ENCODE measurements at regions not wholly inside any gene's neighbourhood (a gene's known extent, or its start where the extent isn't known, plus 50 kb on each side); places are given as distances from the start of the nearest gene placed in this dataset.

DNA sequence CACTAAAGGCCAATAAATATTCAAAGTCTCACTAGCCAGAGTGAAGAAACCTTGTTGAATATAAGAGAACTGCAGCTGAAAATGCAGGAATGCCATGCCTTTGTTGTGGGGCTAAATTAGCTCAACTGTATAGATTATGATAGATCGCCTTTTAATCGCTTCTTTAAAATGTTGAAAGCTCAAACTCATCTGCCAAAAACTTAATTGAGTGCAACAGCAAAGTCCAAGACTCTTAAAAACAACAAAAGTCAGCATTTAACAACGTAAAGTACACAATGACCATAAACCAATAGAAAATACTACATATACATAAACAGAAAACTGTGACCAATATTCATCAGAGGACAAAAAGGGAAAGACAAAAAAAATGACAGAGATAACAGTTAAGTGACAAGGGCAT is 585.0 kb upstream of the CDH6 start:
- no peak for TF ChIP-seq YY1 (IDR thresholded peaks at IDR 0.05; ENCODE audit: low read depth)
- TF ChIP-seq, protein P1, sequence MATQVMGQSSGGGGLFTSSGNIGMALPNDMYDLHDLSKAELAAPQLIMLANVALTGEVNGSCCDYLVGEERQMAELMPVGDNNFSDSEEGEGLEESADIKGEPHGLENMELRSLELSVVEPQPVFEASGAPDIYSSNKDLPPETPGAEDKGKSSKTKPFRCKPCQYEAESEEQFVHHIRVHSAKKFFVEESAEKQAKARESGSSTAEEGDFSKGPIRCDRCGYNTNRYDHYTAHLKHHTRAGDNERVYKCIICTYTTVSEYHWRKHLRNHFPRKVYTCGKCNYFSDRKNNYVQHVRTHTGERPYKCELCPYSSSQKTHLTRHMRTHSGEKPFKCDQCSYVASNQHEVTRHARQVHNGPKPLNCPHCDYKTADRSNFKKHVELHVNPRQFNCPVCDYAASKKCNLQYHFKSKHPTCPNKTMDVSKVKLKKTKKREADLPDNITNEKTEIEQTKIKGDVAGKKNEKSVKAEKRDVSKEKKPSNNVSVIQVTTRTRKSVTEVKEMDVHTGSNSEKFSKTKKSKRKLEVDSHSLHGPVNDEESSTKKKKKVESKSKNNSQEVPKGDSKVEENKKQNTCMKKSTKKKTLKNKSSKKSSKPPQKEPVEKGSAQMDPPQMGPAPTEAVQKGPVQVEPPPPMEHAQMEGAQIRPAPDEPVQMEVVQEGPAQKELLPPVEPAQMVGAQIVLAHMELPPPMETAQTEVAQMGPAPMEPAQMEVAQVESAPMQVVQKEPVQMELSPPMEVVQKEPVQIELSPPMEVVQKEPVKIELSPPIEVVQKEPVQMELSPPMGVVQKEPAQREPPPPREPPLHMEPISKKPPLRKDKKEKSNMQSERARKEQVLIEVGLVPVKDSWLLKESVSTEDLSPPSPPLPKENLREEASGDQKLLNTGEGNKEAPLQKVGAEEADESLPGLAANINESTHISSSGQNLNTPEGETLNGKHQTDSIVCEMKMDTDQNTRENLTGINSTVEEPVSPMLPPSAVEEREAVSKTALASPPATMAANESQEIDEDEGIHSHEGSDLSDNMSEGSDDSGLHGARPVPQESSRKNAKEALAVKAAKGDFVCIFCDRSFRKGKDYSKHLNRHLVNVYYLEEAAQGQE (IDR thresholded peaks at IDR 0.05; ENCODE audit: low read depth) = no peak
- TF ChIP-seq TAF1 (IDR thresholded peaks at IDR 0.05; ENCODE audit: low read depth) = no peak
- TF ChIP-seq TEAD4 (IDR thresholded peaks at IDR 0.05) = no peak
- no peak for TF ChIP-seq CREB1 (IDR thresholded peaks at IDR 0.05; ENCODE audit: low read depth)
- TF ChIP-seq EGR1 (IDR thresholded peaks at IDR 0.05) = no peak
- TF ChIP-seq, protein P2, sequence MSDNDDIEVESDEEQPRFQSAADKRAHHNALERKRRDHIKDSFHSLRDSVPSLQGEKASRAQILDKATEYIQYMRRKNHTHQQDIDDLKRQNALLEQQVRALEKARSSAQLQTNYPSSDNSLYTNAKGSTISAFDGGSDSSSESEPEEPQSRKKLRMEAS (IDR thresholded peaks at IDR 0.05) = no peak
- TF ChIP-seq NFIC (IDR thresholded peaks at IDR 0.05) = no peak

DNA sequence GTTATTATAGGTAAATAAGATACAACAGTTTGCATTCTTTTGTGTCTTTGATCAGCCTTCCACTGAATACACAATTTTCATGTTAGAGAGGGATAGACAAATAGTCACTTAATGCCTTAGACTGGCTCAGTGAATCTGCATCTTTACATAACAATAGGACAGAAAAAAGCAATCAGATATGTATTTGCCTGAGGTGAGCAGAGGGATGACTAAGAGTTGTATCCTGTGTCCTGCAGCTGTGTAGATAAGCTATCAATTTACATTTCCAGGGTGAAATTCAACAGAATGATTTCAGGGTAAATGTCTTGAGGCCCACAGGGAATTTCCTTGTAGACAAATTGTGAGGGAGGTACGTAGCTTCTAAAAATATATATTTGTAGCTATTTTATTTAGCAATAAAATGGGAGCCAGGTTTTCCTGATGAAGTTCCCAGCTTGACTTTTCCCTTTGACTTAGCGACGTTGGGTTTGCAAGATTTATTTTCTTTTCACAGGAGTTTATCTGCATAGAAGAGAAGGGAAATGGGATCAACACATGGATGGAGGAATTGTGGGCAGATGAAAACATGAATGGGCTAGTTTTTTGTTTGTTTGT is 586.1 kb upstream of the CDH6 start:
- TF ChIP-seq, protein P2 (IDR thresholded peaks at IDR 0.05) = no peak
- TF ChIP-seq ZBTB7A (IDR thresholded peaks at IDR 0.05; ENCODE audit: low read depth) (no peak), FOXM1 (IDR thresholded peaks at IDR 0.05; ENCODE audit: borderline replicate concordance, low read depth) (no peak), TEAD4 (IDR thresholded peaks at IDR 0.05) (no peak), TAF1 (IDR thresholded peaks at IDR 0.05; ENCODE audit: low read depth) (no peak), EP300 (IDR thresholded peaks at IDR 0.05; ENCODE audit: borderline replicate concordance) (no peak), NFIC (IDR thresholded peaks at IDR 0.05) (no peak)

DNA sequence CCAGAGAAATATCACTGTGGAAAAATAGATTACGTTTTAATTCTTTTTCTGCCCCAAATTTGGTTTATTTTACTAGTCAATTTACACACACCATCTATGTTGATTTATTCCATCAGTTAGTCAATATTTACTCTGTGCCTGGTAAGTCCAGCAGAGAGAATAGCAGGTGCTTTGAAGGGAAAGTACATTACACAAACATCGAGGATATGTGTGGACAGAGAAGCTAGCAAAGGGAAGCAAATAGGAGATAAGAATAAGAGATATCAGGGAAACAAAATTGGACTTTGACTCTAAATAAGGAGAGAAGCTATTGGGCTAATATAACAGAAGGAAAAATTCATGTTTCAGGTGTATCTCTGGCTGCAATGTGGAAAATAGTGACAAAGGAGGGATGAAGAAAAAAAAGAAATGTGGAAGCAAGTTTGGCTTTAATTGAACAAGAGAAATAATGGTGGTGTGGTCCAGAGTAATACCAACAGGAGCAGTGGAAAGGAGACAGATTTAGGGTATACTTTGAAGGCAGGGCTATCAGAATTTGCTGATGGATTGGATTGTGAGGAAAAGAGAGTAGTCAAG is 587.7 kb upstream of the CDH6 start:
- TF ChIP-seq, protein P1 (IDR thresholded peaks at IDR 0.05; ENCODE audit: low read depth) = no peak
- TF ChIP-seq, protein P3, sequence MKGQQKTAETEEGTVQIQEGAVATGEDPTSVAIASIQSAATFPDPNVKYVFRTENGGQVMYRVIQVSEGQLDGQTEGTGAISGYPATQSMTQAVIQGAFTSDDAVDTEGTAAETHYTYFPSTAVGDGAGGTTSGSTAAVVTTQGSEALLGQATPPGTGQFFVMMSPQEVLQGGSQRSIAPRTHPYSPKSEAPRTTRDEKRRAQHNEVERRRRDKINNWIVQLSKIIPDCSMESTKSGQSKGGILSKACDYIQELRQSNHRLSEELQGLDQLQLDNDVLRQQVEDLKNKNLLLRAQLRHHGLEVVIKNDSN (IDR thresholded peaks at IDR 0.05) = no peak
- TF ChIP-seq EP300 (IDR thresholded peaks at IDR 0.05; ENCODE audit: borderline replicate concordance) (no peak), TCF12 (IDR thresholded peaks at IDR 0.05; ENCODE audit: low read depth) (no peak), RAD21 (IDR thresholded peaks at IDR 0.05; ENCODE audit: low read depth) (no peak)

DNA sequence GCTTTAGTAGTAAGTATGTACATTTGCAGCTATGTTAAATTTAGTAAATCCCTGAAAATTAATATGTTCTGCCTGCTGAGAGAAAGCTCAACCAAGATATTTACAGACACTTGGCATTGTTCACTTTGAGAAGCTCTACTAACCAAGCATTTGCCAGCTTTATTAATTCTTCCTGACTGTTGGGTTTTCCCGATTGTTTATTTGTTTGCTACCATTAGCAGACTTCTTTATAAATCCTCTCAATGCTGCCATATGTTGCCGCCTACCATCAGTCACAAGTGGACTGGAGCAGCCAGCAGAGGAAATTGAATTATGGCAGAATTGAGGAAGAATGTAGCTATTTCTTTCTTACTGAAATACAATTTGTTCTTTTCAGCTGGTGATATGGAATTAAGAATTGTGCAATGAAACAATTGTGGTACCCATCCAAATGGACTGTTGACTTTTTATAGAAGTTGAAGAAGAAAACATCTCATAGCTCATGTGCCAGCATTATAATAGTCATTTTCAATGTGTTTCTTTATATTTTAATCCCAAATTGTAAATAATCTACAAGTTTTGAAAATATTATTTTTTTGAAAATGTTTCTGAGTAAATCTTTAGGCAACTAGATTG is 588.7 kb upstream of the CDH6 start:
- TF ChIP-seq TCF12 (IDR thresholded peaks at IDR 0.05; ENCODE audit: low read depth) = peak; percentile 93
- TF ChIP-seq, protein P2 (IDR thresholded peaks at IDR 0.05) = no peak
- TF ChIP-seq CEBPB (IDR thresholded peaks at IDR 0.05) = peak; percentile 84
- TF ChIP-seq TEAD4 (IDR thresholded peaks at IDR 0.05) = peak; percentile 67
- no peak for TF ChIP-seq ZBTB7A (IDR thresholded peaks at IDR 0.05; ENCODE audit: low read depth)
- no peak for TF ChIP-seq EGR1 (IDR thresholded peaks at IDR 0.05)
- TF ChIP-seq RAD21 (IDR thresholded peaks at IDR 0.05; ENCODE audit: low read depth) = 0 out of 2 replicates have a peak, but pooled peaks have one; percentile 8
- TF ChIP-seq TAF1 (IDR thresholded peaks at IDR 0.05; ENCODE audit: low read depth) = no peak
- TF ChIP-seq, protein P1 (IDR thresholded peaks at IDR 0.05; ENCODE audit: low read depth) = no peak
- TF ChIP-seq FOXM1 (IDR thresholded peaks at IDR 0.05; ENCODE audit: borderline replicate concordance, low read depth) = peak; percentile 80
- TF ChIP-seq NFIC (IDR thresholded peaks at IDR 0.05) = peak; percentile 81; the same call in 1 of the 2 replicates
- TF ChIP-seq EP300 (IDR thresholded peaks at IDR 0.05; ENCODE audit: borderline replicate concordance) = peak; percentile 93
- TF ChIP-seq YY1 (IDR thresholded peaks at IDR 0.05; ENCODE audit: low read depth) = no peak
- no peak for TF ChIP-seq CREB1 (IDR thresholded peaks at IDR 0.05; ENCODE audit: low read depth)
- TF ChIP-seq, protein P3 (IDR thresholded peaks at IDR 0.05) = 0 out of 2 replicates have a peak, but pooled peaks have one; percentile 28

Data from Ishikawa (cell line).